GM18508 (cell line): ENCODE measurements at regions not wholly inside any gene's neighbourhood (a gene's known extent, or its start where the extent isn't known, plus 50 kb on each side); places are given as distances from the start of the nearest gene placed in this dataset.

Source experiments
- ATAC-seq: cut with Tn5 transposase; IDR thresholded peaks from one replicate; pipeline ENCODE4 v1.9.1; 2021; ENCODE audit warnings: moderate number of reproducible peaks; ENCODE audit not compliant: insufficient read depth, unreplicated experiment

DNA sequence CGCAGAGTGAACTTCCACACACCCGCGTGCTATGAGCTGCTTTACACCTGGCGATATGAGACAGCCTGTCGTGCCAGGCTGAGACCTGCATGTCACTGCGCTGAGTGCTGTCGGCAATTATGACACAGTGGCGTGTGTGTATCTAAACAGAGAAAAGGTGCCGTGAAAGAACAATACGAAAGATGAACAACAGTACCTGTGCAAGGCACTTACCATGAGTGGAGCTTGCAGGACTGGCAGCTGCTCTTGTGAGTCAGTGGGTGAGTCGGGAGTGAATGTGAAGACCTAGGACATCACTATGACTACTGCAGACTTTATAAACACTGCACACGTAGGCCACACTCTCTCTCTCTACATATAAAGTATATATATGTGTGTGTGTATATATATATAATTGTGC is 68.5 kb upstream of the DUSP22 start:
- no peak for ATAC-seq

DNA sequence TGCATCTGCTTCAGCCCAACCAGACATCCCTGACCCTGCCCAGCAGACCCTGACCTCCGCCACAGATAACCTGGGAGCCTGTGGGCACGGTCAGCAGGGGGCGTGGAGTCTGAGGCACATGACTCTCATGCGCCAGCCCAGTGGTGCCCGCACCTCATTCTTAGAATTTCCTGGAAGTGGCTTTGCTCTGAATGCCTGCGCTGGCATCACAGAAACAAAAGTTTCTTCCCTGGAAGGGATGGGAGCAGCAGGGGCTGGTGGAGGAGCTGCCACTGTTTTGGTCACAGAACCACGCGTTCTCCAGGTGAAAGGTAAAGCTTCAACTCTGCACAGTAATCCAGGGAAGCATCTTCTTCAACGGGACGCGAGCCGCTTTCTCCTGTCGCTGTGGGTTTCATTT is 67.9 kb upstream of the DUSP22 start:
- ATAC-seq, result no peak

DNA sequence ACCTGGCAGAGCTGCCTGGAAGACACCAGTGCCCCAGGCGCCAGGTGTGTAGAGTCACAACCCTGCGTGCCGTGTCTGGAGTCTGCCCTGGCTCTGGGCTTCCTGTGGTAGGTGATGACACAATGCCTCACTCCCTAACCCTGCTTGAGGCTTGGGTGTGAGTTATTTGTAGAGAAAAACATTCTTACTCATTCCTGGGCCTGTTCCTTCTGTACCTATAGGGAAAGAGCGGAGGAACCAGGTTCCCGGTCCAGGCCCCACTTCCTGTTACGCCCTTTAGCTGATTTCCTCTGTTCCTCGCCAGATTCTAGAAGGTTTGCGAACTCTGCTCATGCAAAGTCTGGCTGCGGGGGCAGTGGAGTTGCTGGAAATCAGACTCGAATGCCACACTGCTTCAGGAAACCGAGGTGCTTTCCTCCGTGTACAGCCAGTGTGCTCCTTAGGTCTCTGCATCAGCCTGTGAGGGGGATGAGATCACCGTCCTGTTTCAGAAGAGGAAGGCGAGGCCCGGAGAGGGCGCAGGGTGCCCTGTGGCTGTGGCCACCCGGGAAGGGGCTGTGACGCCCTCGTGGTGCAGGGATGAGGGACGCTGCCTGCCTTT is 67.1 kb upstream of the DUSP22 start:
- ATAC-seq, result no peak

DNA sequence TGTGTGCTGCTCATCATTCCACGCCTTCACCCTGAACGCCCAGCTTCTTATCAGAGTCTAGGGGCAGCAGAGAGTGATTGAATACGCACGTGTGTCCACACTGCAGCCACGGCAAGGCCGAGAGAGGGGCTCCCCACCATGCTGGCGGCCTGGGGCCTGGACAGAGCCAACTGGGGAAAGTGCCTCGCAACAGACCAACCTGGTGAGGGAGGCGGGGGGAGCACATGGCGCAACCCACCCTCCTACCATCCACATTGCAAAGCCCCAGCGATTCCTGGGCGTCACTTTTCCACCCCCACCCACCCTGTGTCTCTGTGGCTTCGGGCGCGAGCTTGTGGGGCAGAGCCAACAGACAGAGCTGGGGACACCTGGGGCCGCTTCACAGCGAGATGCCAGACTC is 66.4 kb upstream of the DUSP22 start:
- ATAC-seq, result no peak

DNA sequence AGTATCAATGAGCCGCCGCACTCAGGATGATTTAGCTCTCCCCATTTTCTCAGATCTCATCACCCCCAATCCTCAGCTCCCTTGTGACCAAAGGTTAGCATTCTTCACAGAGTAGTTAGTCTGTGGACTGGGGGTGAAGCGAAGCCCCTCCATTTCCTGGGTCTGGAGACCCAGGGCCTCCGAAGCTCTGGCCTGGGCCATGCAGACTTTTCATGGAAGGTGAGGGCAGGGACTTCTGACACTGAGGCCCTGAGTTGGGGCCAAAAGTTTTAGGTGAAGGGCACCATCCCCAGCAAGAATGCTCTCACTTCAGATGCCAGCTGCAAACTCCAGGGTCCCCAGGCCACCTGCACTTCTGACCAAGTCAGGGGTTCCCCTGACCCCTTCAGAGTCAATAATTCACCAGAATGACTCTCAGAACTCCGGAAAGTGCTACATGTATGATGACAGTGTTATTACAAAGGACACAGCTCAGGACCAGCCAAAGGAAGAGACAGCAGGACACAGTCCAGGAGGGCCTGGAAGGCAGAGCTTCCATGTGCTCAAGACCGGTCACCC is 65.7 kb upstream of the DUSP22 start:
- peak; percentile 25 for ATAC-seq

DNA sequence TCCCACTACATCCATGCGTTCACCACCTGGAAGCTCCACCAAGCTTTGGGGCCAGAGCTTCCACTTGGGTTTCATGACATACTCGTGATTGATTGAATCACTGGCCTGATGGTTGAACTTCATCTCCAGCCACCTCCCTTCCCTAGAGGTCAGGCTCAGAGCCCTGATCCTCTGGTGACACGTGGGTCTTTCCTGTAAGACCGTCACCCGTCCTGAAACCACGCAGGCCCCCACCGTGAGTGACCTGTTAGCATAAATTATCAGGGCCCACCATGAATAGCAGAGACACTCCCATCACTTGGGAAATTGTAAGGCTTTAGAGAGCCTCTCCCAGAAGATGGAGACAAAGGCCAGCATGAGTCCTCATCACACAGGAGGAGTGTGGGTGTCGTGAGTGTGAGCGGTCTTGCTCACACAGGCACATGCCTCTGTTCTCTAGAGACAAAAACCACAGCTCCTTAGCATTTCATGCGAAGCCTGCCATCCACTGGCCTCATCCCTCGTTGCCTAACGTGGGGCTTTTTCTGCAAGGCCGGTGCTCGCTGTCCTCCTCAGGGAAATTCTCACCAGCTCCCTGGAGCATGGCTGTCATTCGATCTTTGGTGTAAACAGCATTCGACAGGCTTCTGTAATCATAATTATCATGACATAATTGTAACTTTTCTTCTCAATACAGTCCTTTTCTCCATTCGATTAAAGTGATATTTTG is 65.1 kb upstream of the DUSP22 start:
- no peak for ATAC-seq

DNA sequence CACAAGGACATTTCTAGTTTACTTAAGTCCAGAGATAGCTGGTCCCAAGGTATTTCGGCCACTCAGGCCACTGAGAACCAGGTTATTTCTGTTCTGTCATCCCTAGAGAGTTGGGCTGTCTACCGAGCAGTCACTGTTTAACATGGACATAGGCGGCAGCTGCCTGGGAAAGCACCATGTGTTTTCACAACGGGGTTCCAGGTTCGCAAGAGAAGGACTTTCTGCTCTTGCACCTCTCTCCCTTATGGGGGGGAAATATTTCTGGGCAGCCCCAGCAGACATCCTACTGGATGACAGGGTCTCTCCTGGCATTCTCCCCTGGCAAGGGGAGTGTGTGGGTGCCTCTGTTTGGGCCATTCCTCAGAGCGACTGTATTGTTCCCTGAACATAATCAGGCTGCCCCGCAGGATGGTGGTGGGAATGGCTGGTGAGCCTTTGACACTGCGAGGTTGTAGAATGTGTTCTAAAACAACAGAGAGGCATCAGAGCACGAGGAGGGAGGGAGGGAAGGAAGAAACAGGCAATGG is 64.4 kb upstream of the DUSP22 start:
- no peak for ATAC-seq

DNA sequence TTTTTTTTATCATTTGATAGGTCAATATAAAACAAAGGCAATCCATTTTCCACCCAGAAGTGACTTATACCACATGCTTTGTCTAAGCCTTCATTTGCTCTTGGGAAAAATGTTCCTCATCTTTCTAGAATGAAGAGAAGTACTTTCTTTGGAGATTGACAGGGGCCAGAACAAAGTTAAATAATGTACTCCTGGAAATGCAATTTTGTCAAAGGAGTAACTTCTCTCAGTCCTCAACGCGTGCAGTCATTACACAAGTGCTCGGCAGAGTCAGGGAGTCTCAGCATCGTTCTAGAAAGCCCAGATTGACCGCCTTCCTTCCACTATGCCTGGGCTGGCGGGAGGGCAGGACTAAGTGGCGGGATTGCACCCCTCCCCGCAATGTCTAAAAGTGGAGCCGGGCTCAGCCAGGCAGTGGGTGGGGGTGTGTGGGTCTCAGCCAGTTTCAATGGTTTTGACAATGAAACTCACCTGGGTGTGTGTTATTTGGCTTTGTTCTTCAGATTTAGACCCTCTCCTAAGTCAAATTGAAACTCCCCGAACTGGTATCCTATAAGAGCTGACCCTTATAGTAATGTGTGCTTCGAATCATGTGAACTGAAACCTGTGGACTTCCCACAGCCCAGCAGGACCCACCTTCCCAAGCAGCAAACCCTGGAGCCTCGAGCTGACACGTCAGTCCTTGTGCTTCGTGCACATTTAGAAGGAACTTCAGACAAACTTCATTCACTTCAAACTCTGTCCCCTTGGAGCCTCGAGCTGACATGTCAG is 63.2 kb upstream of the DUSP22 start:
- ATAC-seq, result peak; percentile 19

DNA sequence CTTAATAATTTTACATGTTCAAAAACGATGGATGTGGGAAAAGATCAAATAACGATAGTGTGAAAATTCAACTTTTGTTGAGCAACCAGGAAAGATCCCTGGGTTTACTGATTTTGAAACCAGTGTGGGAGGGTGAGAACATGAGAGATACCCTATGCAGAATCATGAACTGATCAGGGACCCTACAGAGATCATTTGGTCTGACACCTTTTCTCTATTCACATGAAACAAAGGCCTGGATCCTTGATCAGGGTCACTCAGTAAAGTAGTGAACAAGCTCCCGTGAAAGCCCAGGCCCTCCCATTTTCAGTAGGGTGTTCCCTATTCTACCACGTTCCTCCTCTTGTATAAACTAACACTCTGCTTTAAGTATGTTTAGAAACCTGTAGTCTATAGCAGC is 60.5 kb upstream of the DUSP22 start:
- no peak for ATAC-seq

DNA sequence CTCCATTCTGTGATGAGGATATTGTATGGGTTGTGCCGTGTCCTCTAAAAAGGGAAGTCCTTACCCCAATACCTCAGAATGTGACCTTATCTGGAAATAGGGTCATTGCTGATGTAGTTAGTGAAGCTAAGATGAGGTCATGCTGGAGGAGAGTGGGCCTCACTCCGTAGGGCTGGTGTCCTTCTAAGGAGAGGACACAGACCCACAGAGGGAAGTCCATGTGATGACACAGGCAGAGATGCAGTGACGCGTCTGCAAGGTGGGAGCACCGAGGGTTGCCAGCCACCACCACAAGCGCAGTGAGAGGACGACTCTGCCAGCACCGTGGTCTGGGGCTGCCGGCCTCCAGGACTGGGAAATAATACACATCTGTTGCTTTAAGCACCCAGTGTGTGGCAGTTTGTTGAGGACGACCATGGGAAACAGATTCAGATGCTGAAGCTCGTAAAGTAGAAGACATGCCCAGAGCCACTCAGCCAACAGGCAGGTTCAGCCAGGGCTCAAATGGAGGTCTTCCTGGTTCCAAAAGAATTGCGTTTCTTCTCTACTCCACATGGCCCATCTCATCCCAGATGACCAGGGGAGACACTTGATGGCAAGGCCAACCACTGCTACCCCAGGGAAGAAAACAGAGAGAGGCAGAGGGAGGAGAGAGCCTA is 59.2 kb upstream of the DUSP22 start:
- no peak for ATAC-seq

DNA sequence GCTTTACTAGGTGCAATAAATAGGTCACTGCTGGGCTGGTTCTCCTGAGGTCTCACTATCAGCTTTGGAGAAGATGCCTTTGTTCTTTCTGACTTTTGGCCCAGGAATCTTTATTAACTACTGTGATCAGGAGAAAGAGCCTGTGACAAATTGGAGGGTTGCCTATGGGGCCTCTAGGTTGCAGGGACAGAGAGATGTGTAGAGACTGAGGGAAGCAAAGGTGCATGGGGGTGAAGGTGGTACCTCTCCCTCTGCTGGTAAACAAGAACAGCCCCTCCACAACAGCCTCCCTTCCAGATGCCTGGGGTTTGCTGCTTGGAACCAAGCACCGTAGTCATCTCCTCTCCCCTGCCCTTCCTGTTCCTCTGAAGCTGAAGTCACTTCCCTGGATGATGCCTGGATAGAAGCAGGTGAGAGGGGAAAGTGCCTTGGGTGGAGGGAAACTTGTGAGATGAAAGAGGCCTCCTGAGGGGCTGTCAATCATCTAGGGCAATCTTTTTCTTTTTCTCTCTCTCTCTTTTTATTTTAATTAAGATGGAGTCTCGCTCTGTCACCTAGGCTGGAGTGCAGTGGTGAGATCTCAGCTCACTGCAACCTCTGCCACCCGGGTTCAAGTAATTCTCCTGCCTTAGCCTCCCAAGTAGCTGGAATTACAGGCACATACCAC is 57.4 kb upstream of the DUSP22 start:
- ATAC-seq, result no peak

DNA sequence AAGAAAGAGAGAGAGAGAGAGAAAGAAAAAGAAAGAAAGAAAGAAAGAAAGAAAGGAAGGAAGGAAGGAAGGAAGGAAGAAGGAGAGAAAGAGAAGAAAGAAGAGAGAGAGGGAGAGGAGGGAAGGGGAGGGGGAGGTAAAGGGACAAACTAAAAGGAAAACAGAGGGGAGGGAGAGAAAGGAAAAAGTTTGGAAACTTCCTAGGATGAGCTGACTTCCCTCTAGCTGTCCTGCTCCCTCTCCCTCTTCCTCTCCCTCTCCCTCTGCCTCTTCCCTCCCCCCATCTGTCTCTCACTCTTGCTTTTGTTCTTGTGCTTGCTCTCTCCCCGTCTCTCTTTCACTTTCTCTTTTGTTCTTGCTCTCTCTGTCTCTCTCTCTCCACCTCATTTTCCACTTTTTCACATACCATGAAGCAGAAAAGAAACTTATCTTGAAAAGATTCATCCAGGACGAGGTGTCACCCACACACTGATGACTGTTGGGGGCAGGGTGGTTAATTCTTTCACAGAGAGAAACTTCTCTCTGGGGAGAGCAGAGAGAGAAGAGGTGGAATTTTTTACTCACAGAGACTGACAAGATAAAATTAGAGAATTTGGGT is 56.4 kb upstream of the DUSP22 start:
- ATAC-seq, result no peak

DNA sequence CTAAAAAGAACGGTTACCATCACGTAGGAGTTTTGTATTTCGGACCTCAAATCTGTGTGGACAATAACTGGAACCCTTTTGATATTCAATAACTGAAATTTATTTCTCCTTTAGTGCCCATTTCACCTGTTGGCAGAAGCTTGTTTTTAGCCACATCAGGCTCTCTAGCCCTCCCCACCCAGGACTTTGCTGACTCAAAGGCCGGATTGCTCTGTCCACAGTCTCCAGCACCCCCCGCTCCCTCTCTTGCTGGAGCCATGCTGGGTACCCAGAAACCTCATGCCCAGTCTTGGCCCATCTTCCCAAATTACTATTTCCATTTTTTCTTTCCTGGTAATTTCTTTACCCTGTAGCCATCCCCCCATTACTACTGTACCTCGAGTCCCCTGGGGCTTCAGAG is 55.8 kb upstream of the DUSP22 start:
- ATAC-seq, result no peak

DNA sequence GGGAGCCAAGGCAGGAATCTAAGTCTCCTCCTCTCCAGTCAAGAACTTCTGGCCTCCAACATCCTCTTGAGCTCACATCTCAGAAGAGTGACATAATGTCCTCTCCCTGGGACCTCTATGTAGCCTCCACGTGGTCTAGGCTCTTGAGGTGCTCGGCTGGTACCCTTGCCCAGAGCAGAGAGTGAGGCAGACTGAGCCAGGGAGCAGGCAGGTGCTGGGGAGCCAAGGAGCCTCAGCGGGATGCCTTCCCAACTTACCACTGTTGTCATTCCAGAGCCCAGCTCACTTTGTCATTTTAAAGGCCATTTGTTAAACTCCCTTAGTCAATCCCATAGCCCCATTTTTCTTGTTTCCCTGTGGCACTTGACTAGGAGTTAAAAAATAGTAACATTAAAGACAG is 52.1 kb upstream of the DUSP22 start:
- no peak for ATAC-seq

DNA sequence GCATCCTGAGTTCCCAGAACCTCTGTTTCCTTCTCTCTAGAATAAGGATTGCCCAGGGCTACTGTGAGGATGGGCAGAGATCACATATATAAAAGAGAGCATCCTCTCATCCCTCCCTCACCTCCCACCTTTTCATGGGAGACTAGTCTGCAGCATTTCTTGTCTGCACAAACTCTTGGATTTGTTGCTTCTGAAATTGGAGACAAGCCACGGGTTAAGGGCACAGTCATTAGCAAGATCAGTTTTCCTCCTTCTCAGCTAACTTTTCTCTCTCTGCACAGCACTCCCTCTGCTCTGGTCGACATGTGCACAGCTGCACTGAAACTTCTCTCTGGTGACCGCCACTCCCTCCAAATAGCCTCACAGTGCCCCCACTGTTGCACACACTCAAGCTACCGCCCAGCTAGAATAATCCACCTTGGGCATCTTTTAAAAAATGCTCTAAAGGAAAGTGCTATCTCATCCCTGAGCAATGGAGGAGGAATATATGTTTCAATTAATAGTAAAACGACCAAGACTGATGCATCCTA is 50.9 kb upstream of the DUSP22 start:
- ATAC-seq, result no peak
